H1 (cell line): ENCODE measurements at regions not wholly inside any gene's neighbourhood (a gene's known extent, or its start where the extent isn't known, plus 50 kb on each side); places are given as distances from the start of the nearest gene placed in this dataset.

Source experiments
- CHD1 ChIP-seq: IDR thresholded peaks from 2 replicates; pipeline ENCODE4 v1.6.1; 2012; ENCODE audit warnings: low read depth, low read length, improper control_type of control experiment
- CHD2 ChIP-seq: IDR thresholded peaks from 2 replicates; pipeline ENCODE4 v1.6.1; 2012; ENCODE audit warnings: low read length, improper control_type of control experiment
- CREB1 ChIP-seq: IDR thresholded peaks from 2 replicates; pipeline ENCODE4 v1.6.1; 2012; ENCODE audit warnings: inconsistent platforms
- EZH2 ChIP-seq: fragments of 200-600 bp; sonication (generic); IDR thresholded peaks from 2 replicates; pipeline ENCODE4 v1.7.1; 2012; ENCODE audit warnings: low read depth, mild to moderate bottlenecking, moderate library complexity, low read length, inconsistent platforms; ENCODE audit not compliant: severe bottlenecking
- MAFK ChIP-seq: IDR thresholded peaks from 2 replicates; pipeline ENCODE4 v1.6.1; 2012; ENCODE audit warnings: low read depth, mild to moderate bottlenecking, improper control_type of control experiment, low read length
- MAX ChIP-seq: IDR thresholded peaks from 2 replicates; pipeline ENCODE4 v1.6.1; 2012; ENCODE audit warnings: inconsistent platforms
- ZNF274 ChIP-seq: IDR thresholded peaks from 2 replicates; pipeline ENCODE4 v1.7.0; 2012; ENCODE audit warnings: low read length, borderline replicate concordance; ENCODE audit errors: extremely low read depth

DNA sequence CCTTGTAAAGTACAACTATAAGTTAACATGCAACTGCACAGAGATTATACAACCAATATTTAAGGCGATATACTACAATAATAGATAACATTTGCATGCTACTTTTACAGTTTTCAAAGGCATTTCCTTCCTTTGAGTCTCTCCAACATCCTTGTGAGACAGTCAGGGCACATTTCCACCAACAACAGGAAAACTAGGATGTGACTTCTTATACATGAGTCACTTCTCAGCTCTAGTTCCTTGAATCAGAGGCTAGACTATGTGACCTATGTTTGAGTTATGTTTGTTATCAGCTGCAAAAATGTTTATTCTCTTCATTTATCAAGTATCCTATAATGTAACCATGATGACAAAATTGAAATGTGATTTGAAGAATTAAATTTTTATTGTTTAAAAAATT, 51.7 kb upstream of the TFAP2D start (continued):
- TF ChIP-seq CHD2 (no peak), ZNF274 (no peak), CHD1 (no peak), EZH2 (no peak), CREB1 (no peak), MAX (no peak), MAFK (no peak)
